ENCODE measurements at regions not wholly inside any gene's neighbourhood (a gene's known extent, or its start where the extent isn't known, plus 50 kb on each side); places are given as distances from the start of the nearest gene placed in this dataset.

GRCh38 chr1:218760601-218761570 lies 412.8 kb upstream of the LYPLAL1 start:
- H3K27me3 ChIP-seq (ENCODE audit: control insufficient read depth in 1 of 2, insufficient read depth in 2 of 2, low read length in 2 of 2), result no peaks in the 10 kb centered on the region
- H3K4me1 ChIP-seq (ENCODE audit: control insufficient read depth, insufficient read depth, low read length), result no peaks in the 10 kb centered on the region
- H3K9me3 ChIP-seq (ENCODE audit: control insufficient read depth in 2 of 2, low read length in 2 of 2), result no peaks in the 10 kb centered on the region
- no peak overlapping the region for H3K4me3 ChIP-seq (ENCODE audit: low read length in 2 of 2)
- no peak overlapping the region for H3K9ac ChIP-seq (ENCODE audit: low read length in 2 of 2)
- H3K27ac ChIP-seq (ENCODE audit: low read length), result no peak overlapping the region
- no peaks in the 10 kb centered on the region for H3K36me3 ChIP-seq (ENCODE audit: control insufficient read depth in 2 of 2, insufficient read depth in 2 of 2, low read length in 2 of 2)

GRCh38 chr1:218763538-218763937 lies 410.1 kb upstream of the LYPLAL1 start:
- Histone ChIP-seq H3K4me3 (ENCODE audit: low read length in 2 of 2) (no peak overlapping the region), H3K27ac (ENCODE audit: low read length) (no peak overlapping the region), H3K4me1 (ENCODE audit: control insufficient read depth, insufficient read depth, low read length) (no peaks in the 10 kb centered on the region)

DNA sequence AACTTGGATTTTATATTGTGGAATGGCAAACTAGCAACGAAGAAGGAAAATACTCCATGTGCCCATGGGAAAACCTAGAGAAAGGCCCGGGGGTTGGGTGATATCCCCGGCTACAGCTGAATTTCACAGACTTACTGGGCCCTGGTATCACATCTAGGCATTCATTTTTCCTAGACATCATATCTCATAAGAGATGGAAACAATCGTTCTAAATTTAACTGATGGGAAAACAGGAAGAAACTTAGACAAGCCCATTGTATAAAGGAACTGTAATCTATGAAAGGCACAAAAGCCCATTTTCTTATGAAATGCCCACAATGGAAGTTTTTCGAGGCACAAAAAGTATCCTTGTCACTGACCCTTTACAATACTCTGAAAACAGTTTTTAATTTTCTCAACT lies 407.9 kb upstream of the LYPLAL1 start:
- Histone ChIP-seq H3K9ac (ENCODE audit: low read length in 2 of 2) (no peak overlapping the region), H3K36me3 (ENCODE audit: control insufficient read depth in 2 of 2, insufficient read depth in 2 of 2, low read length in 2 of 2) (no peaks in the 10 kb centered on the region), H3K27me3 (ENCODE audit: control insufficient read depth in 1 of 2, insufficient read depth in 2 of 2, low read length in 2 of 2) (no peaks in the 10 kb centered on the region), H3K27ac (ENCODE audit: low read length) (no peak overlapping the region), H3K4me3 (ENCODE audit: low read length in 2 of 2) (no peak overlapping the region), H3K4me1 (ENCODE audit: control insufficient read depth, insufficient read depth, low read length) (no peaks in the 10 kb centered on the region), H3K9me3 (ENCODE audit: control insufficient read depth in 2 of 2, low read length in 2 of 2) (no peaks in the 10 kb centered on the region)

More at GRCh38 chr1:218763538-218763937, 410.1 kb upstream of the LYPLAL1 start:
- Histone ChIP-seq H3K9me3 (ENCODE audit: control insufficient read depth in 2 of 2, low read length in 2 of 2) (no peaks in the 10 kb centered on the region), H3K9ac (ENCODE audit: low read length in 2 of 2) (no peak overlapping the region), H3K36me3 (ENCODE audit: control insufficient read depth in 2 of 2, insufficient read depth in 2 of 2, low read length in 2 of 2) (no peaks in the 10 kb centered on the region), H3K27me3 (ENCODE audit: control insufficient read depth in 1 of 2, insufficient read depth in 2 of 2, low read length in 2 of 2) (no peaks in the 10 kb centered on the region)

DNA sequence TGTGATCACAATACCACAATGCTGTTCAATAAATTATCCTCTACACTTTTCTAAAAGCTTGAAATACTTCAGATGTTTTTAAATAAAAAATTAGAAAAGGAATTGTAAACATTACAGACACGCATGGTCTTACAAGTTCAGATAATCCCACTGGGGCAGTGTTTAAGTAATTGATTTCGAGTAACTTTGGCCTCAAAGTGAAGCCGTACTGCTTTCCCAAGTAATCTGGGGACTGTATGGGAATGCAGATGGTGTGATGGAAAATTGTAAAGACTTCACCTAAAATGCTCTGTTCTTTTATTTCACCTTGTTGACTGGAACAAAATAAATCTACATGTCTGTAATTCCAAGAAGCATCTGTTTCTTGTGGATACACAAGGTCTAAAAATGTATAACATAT lies 401.7 kb upstream of the LYPLAL1 start:
- H3K4me3 ChIP-seq (ENCODE audit: low read length in 2 of 2), result no peak overlapping the region

DNA sequence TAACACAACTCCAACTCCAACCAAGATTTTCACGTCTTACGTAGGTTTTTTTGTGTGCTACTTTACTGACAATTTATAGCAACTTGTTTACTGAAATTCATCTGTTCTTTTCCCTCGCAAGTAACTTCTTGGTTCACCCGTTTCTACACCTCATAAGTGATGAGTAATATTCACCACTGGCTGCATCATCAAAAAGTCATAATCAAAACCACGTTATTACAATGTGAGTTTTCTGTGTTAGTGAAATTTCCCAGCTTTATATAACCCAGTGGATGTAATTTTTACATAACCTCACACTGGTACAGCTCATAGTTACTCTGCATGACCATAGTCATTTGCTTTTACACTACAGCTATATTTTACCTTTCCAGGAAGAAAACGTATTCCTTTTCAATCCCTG lies 401.1 kb upstream of the LYPLAL1 start:
- no peaks in the 10 kb centered on the region for H3K27me3 ChIP-seq (ENCODE audit: control insufficient read depth in 1 of 2, insufficient read depth in 2 of 2, low read length in 2 of 2)
- no peaks in the 10 kb centered on the region for H3K4me1 ChIP-seq (ENCODE audit: control insufficient read depth, insufficient read depth, low read length)
- H3K9ac ChIP-seq (ENCODE audit: low read length in 2 of 2), result no peak overlapping the region
- no peaks in the 10 kb centered on the region for H3K36me3 ChIP-seq (ENCODE audit: control insufficient read depth in 2 of 2, insufficient read depth in 2 of 2, low read length in 2 of 2)
- no peak overlapping the region for H3K4me3 ChIP-seq (ENCODE audit: low read length in 2 of 2)
- no peaks in the 10 kb centered on the region for H3K9me3 ChIP-seq (ENCODE audit: control insufficient read depth in 2 of 2, low read length in 2 of 2)
- no peak overlapping the region for H3K27ac ChIP-seq (ENCODE audit: low read length)

More for the DNA sequence above, 401.7 kb upstream of the LYPLAL1 start:
- no peak overlapping the region for H3K27ac ChIP-seq (ENCODE audit: low read length)
- no peaks in the 10 kb centered on the region for H3K4me1 ChIP-seq (ENCODE audit: control insufficient read depth, insufficient read depth, low read length)
- H3K9me3 ChIP-seq (ENCODE audit: control insufficient read depth in 2 of 2, low read length in 2 of 2), result no peaks in the 10 kb centered on the region
- no peaks in the 10 kb centered on the region for H3K36me3 ChIP-seq (ENCODE audit: control insufficient read depth in 2 of 2, insufficient read depth in 2 of 2, low read length in 2 of 2)
- no peak overlapping the region for H3K9ac ChIP-seq (ENCODE audit: low read length in 2 of 2)
- no peaks in the 10 kb centered on the region for H3K27me3 ChIP-seq (ENCODE audit: control insufficient read depth in 1 of 2, insufficient read depth in 2 of 2, low read length in 2 of 2)

- H3K36me3 ChIP-seq (ENCODE audit: control insufficient read depth in 2 of 2, insufficient read depth in 2 of 2, low read length in 2 of 2), result no peaks in the 10 kb centered on the region
- H3K4me3 ChIP-seq (ENCODE audit: low read length in 2 of 2), result no peak overlapping the region
- H3K9me3 ChIP-seq (ENCODE audit: control insufficient read depth in 2 of 2, low read length in 2 of 2), result no peaks in the 10 kb centered on the region
- H3K27ac ChIP-seq (ENCODE audit: low read length), result no peak overlapping the region
- no peaks in the 10 kb centered on the region for H3K4me1 ChIP-seq (ENCODE audit: control insufficient read depth, insufficient read depth, low read length)
- no peak overlapping the region for H3K9ac ChIP-seq (ENCODE audit: low read length in 2 of 2)
- H3K27me3 ChIP-seq (ENCODE audit: control insufficient read depth in 1 of 2, insufficient read depth in 2 of 2, low read length in 2 of 2), result no peaks in the 10 kb centered on the region
These were observed 398.1 kb upstream of the LYPLAL1 start for GRCh38 chr1:218775501-218776021.

GRCh38 chr1:218778257-218779126 lies 395.2 kb upstream of the LYPLAL1 start:
- no peaks in the 10 kb centered on the region for H3K36me3 ChIP-seq (ENCODE audit: control insufficient read depth in 2 of 2, insufficient read depth in 2 of 2, low read length in 2 of 2)

GRCh38 chr1:218779341-218780100 lies 394.2 kb upstream of the LYPLAL1 start:
- Histone ChIP-seq H3K9me3 (ENCODE audit: control insufficient read depth in 2 of 2, low read length in 2 of 2) (no peaks in the 10 kb centered on the region), H3K9ac (ENCODE audit: low read length in 2 of 2) (no peak overlapping the region), H3K4me3 (ENCODE audit: low read length in 2 of 2) (no peak overlapping the region), H3K27me3 (ENCODE audit: control insufficient read depth in 1 of 2, insufficient read depth in 2 of 2, low read length in 2 of 2) (no peaks in the 10 kb centered on the region), H3K36me3 (ENCODE audit: control insufficient read depth in 2 of 2, insufficient read depth in 2 of 2, low read length in 2 of 2) (no peaks in the 10 kb centered on the region), H3K4me1 (ENCODE audit: control insufficient read depth, insufficient read depth, low read length) (no peaks in the 10 kb centered on the region), H3K27ac (ENCODE audit: low read length) (no peak overlapping the region)

More at GRCh38 chr1:218778257-218779126, 395.2 kb upstream of the LYPLAL1 start:
- H3K4me1 ChIP-seq (ENCODE audit: control insufficient read depth, insufficient read depth, low read length), result no peaks in the 10 kb centered on the region
- no peak overlapping the region for H3K4me3 ChIP-seq (ENCODE audit: low read length in 2 of 2)
- H3K9me3 ChIP-seq (ENCODE audit: control insufficient read depth in 2 of 2, low read length in 2 of 2), result no peaks in the 10 kb centered on the region
- no peaks in the 10 kb centered on the region for H3K27me3 ChIP-seq (ENCODE audit: control insufficient read depth in 1 of 2, insufficient read depth in 2 of 2, low read length in 2 of 2)
- H3K9ac ChIP-seq (ENCODE audit: low read length in 2 of 2), result no peak overlapping the region
- no peak overlapping the region for H3K27ac ChIP-seq (ENCODE audit: low read length)

- H3K4me3 ChIP-seq (ENCODE audit: low read length in 2 of 2), result no peak overlapping the region
These were observed 390.5 kb upstream of the LYPLAL1 start for GRCh38 chr1:218783131-218783530.

DNA sequence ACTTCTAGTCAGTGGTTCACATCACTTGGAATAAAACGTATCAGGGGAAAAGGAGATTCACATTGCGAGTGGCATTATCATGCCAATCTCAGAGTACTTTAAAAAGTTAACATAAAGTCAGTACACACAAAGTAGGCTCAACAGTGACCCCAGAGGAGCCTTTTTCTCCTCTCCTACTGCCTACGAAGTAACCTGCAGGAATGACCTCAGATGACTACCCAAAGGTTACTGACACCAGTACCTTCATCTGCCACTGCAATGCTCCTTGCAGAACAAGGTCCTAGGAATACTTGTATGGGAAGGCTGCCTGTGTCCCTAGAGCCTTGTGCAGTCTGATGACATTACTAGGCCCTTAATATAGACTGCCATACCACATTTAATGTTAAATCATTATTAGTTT lies 389.8 kb upstream of the LYPLAL1 start:
- no peak overlapping the region for H3K27ac ChIP-seq (ENCODE audit: low read length)
- no peaks in the 10 kb centered on the region for H3K4me1 ChIP-seq (ENCODE audit: control insufficient read depth, insufficient read depth, low read length)
- H3K36me3 ChIP-seq (ENCODE audit: control insufficient read depth in 2 of 2, insufficient read depth in 2 of 2, low read length in 2 of 2), result no peaks in the 10 kb centered on the region
- no peak overlapping the region for H3K9ac ChIP-seq (ENCODE audit: low read length in 2 of 2)
- H3K27me3 ChIP-seq (ENCODE audit: control insufficient read depth in 1 of 2, insufficient read depth in 2 of 2, low read length in 2 of 2), result no peaks in the 10 kb centered on the region
- no peaks in the 10 kb centered on the region for H3K9me3 ChIP-seq (ENCODE audit: control insufficient read depth in 2 of 2, low read length in 2 of 2)
- H3K4me3 ChIP-seq (ENCODE audit: low read length in 2 of 2), result no peak overlapping the region

More at GRCh38 chr1:218783131-218783530, 390.5 kb upstream of the LYPLAL1 start:
- no peaks in the 10 kb centered on the region for H3K4me1 ChIP-seq (ENCODE audit: control insufficient read depth, insufficient read depth, low read length)
- H3K9me3 ChIP-seq (ENCODE audit: control insufficient read depth in 2 of 2, low read length in 2 of 2), result no peaks in the 10 kb centered on the region
- no peak overlapping the region for H3K9ac ChIP-seq (ENCODE audit: low read length in 2 of 2)
- no peaks in the 10 kb centered on the region for H3K36me3 ChIP-seq (ENCODE audit: control insufficient read depth in 2 of 2, insufficient read depth in 2 of 2, low read length in 2 of 2)
- no peaks in the 10 kb centered on the region for H3K27me3 ChIP-seq (ENCODE audit: control insufficient read depth in 1 of 2, insufficient read depth in 2 of 2, low read length in 2 of 2)
- H3K27ac ChIP-seq (ENCODE audit: low read length), result no peak overlapping the region

Measured in stomach smooth muscle (tissue), 2 donors.